Thymus (tissue), 11 donors: ENCODE measurements at regions not wholly inside any gene's neighbourhood (a gene's known extent, or its start where the extent isn't known, plus 50 kb on each side); places are given as distances from the start of the nearest gene placed in this dataset.

ENCODE experiments used
- DNase-seq, 9 donors: peaks; one replicate each; pipeline ENCODE4 v3.0.0-alpha.2; 2013; ENCODE audit warnings: low spot score in 9 of 9, low read depth in 6 of 9, missing footprints in 1 of 9
- H3K27ac ChIP-seq, 2 donors: one replicate each; pipeline ENCODE4 v1.5.1; 2013; ENCODE audit warnings: control low read depth in 1 of 2, low read depth in 1 of 2, low read length in 1 of 2, mild to moderate bottlenecking in 1 of 2, moderate library complexity in 1 of 2
- H3K27me3 ChIP-seq, 2 donors: one replicate each; pipeline ENCODE4 v1.5.1; 2013; ENCODE audit warnings: low read length in 1 of 2; ENCODE audit not compliant: control insufficient read depth in 2 of 2, insufficient read depth in 1 of 2
- H3K36me3 ChIP-seq, 2 donors: one replicate each; pipeline ENCODE4 v1.5.1; 2013; ENCODE audit warnings: low read length in 1 of 2, mild to moderate bottlenecking in 1 of 2, moderate library complexity in 1 of 2; ENCODE audit not compliant: control insufficient read depth in 2 of 2, insufficient read depth in 2 of 2
- H3K4me1 ChIP-seq, 2 donors: one replicate each; pipeline ENCODE4 v1.5.1; 2013; ENCODE audit warnings: low read length in 2 of 2; ENCODE audit not compliant: control insufficient read depth in 2 of 2, insufficient read depth in 2 of 2
- H3K4me3 ChIP-seq, 2 donors: one replicate each; pipeline ENCODE4 v1.5.1; 2013; ENCODE audit warnings: low read length in 2 of 2, control low read depth in 1 of 2, mild to moderate bottlenecking in 1 of 2
- H3K9me3 ChIP-seq, 2 donors: one replicate each; pipeline ENCODE4 v1.5.1; 2013; ENCODE audit warnings: low read length in 1 of 2, mild to moderate bottlenecking in 1 of 2; ENCODE audit not compliant: control insufficient read depth in 2 of 2, insufficient read depth in 1 of 2
- WGBS: extraction: QIAGEN DNeasy Blood & Tissue Kit; methylation state at CpG from one replicate; pipeline ENCODE4 v1.1.7; 2013; 5-methylcytosine and 5-hydroxymethylcytosine counted together
- donor health status: healthy.

DNA sequence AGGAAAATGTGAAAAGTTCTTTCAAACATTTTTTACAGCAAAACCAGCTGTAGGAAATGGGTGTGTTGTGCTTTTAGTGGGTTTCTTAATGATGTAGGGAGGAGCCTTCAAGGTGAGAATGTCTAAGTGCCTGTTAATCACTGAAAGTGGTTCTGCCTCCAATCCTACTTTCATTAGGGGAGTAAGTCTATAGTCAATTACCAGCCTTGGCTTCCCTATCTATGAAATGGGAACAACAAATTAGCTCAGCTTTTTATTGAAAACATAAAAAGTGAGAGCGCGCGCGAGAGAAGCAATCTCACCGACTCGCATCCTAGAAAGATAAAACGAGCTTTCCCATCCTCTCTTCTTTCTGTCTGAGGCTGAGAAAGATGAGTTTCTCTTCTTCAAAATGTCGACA is 140.0 kb upstream of the LHX5 start:
- H3K36me3 ChIP-seq = no peaks in the 10 kb centered on the region
- H3K9me3 ChIP-seq = no peaks in the 10 kb centered on the region
- H3K27ac ChIP-seq = no peak overlapping the region
- peaks cover 15 to 40% of the 10 kb centered on the region in 2 donors for H3K27me3 ChIP-seq
- H3K4me3 ChIP-seq = no peak overlapping the region
- H3K4me1 ChIP-seq = no peaks in the 10 kb centered on the region
- 73% methylated on average over 8 of the region's 8 CpGs for WGBS
- DNase-seq = no peak

DNA sequence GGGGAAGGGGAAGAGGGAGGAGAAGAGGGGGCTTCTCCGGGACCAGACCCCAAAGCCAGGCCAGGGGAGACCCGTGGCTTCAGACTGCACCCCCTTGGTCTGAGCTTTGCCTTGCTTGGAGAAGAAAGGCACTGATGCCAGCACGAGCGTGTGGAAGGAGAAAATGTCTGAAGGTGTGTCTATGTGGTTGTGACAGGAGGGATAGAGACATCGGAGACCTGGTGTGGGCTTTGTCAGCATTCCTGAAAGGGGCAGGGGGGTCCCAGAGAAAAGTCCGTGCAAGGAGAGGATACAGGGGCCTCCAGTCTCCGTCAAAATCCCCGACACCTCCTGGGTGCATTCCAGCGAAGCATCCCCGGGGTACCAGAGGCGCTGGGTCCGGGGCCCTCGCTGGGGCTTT is 139.0 kb upstream of the LHX5 start:
- no peaks in the 10 kb centered on the region for H3K9me3 ChIP-seq
- H3K27ac ChIP-seq = no peak overlapping the region
- no peak for DNase-seq
- H3K27me3 ChIP-seq = peaks cover 15 to 40% of the 10 kb centered on the region in 2 donors
- no peaks in the 10 kb centered on the region for H3K36me3 ChIP-seq
- no peaks in the 10 kb centered on the region for H3K4me1 ChIP-seq
- WGBS = 4% methylated on average over 13 of the region's 13 CpGs
- H3K4me3 ChIP-seq = no peak overlapping the region

- DNase-seq = no peak
- 11% methylated on average over 16 of the region's 16 CpGs for WGBS
- Histone ChIP-seq H3K36me3 (no peaks in the 10 kb centered on the region), H3K4me3 (no peak overlapping the region), H3K9me3 (no peaks in the 10 kb centered on the region), H3K27me3 (peaks cover 15 to 40% of the 10 kb centered on the region in 2 donors), H3K4me1 (no peaks in the 10 kb centered on the region), H3K27ac (no peak overlapping the region)
Observed at GRCh38 chr12:113609692-113610469, 138.2 kb upstream of the LHX5 start.

DNA sequence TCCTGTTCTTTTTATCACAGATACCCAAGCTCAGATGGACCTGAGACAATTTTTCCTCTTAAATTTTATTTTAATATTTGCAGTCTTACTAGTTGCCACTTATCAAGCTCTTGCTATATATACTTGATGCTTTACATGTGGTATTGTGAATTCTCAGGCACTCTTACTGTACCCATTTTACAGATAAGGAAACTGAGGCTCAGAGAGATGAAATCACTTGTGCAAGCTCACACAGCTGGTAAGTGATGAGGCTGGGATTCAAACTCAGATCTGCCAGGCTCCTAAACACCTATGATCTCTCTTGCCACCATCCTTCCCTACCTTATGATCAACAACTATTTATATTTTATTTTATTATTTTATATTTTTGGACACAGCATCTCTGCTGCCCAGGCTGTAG is 133.0 kb upstream of the LHX5 start:
- DNase-seq = no peak
- H3K27me3 ChIP-seq = peaks cover 0 to 6% of the 10 kb centered on the region in 2 donors
- no peaks in the 10 kb centered on the region for H3K9me3 ChIP-seq
- no peak overlapping the region for H3K27ac ChIP-seq
- no peaks in the 10 kb centered on the region for H3K4me1 ChIP-seq
- no peaks in the 10 kb centered on the region for H3K36me3 ChIP-seq
- H3K4me3 ChIP-seq = no peak overlapping the region

DNA sequence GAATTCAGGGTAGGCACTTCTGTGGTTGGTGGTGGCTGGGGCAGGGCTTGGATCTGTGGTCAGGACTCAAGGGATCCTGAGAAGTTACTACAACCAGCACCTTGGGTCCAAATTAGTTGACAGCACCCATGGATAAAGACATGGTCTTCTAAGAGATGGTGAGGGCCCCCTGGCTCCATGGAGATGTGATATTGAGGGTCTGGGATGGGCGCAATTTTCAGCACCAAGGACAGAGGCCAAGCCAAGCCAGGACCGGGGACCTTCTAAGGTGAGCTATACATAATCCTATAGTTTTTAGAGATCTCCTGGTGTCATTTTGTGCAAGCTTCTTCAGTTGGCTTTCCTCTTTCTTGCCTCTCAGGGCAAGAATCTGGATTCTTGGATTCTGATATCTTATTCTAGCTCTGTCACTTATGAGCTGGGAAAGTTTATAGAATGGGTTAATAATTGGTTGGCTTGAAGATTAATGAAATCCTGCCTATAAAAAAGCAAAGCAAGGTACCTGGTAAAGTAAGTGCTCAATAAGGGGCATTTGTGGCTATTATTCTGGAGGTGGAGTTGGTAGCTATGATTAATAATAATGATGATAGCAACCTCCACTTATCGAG is 130.1 kb upstream of the LHX5 start:
- Histone ChIP-seq H3K4me1 (no peaks in the 10 kb centered on the region), H3K27ac (no peak overlapping the region), H3K4me3 (no peak overlapping the region), H3K9me3 (no peaks in the 10 kb centered on the region), H3K36me3 (no peaks in the 10 kb centered on the region), H3K27me3 (no peaks in the 10 kb centered on the region)
- WGBS = 48% methylated on average over 3 of the region's 3 CpGs
- peak in 2 of 9 donors; percentile 5 to 7 for DNase-seq

DNA sequence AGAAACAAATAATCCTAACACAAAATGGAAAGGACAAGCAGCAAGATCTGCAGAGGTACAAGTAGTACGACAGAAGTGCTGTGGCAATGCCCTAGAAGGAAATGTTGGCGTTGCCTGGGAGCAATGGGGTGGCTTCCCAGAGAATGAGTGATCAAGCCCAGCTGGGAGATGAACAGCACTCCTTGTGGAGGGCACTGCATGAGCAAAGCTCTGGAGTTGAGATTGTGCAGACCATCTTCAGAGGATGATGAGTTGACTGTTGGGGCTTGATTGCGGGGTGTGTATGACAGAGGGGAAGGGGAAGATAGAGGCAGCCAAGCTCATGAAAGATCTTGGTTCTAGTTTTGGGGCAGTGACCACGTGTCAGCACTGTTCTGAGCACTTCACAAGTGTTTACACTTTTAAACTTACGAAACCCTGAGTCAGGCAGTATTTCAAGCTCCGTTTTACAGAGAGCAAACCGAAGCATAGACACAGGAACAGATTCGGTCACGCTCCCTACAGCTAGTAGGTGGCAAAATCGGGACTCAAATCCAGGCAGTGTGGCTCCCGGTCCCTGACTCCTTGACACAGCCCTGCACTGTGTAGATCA is 127.2 kb upstream of the LHX5 start:
- Histone ChIP-seq H3K27me3 (no peaks in the 10 kb centered on the region), H3K36me3 (no peaks in the 10 kb centered on the region), H3K4me3 (no peak overlapping the region), H3K9me3 (no peaks in the 10 kb centered on the region), H3K4me1 (no peaks in the 10 kb centered on the region), H3K27ac (no peak overlapping the region)
- no peak for DNase-seq
- 74% methylated on average over 11 of the region's 11 CpGs for WGBS

GRCh38 chr12:113594967-113595366 is 123.3 kb upstream of the LHX5 start:
- no peaks in the 10 kb centered on the region for H3K36me3 ChIP-seq
- no peak overlapping the region for H3K27ac ChIP-seq
- no peaks in the 10 kb centered on the region for H3K9me3 ChIP-seq
- no peaks in the 10 kb centered on the region for H3K4me1 ChIP-seq
- no peak for DNase-seq
- peaks cover 7 to 16% of the 10 kb centered on the region in 2 donors for H3K27me3 ChIP-seq
- 87% methylated on average over 2 of the region's 2 CpGs for WGBS
- H3K4me3 ChIP-seq = no peak overlapping the region

DNA sequence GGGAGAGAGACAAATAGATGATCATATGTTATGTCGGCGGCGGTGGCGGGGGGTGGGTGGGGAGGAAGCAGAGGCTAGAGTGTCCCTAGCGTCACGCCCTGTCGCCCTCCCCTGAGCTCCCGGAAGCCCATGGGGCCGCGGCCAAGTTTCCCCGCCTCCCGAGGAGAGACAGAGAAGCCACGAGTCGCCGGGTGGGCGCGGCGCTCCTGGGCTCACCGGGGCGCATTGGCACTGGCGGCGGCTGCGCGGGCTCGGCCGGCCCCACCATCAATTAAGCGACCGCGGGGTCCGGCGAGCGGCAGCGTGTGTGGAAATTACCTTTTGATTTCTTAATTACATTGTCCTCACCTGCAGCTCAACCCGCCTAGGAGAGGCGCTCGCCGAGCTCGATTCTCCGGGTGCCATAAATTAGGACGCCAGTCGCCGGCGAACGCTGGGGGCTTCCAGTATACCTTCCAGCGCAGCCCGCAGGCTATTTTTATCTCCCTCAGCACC is 119.9 kb upstream of the LHX5 start:
- Histone ChIP-seq H3K36me3 (no peaks in the 10 kb centered on the region), H3K9me3 (no peaks in the 10 kb centered on the region), H3K4me1 (no peaks in the 10 kb centered on the region), H3K27me3 (peaks cover 7 to 19% of the 10 kb centered on the region in 2 donors), H3K27ac (no peak overlapping the region), H3K4me3 (no peak overlapping the region)
- 2% methylated on average over 46 of the region's 46 CpGs for WGBS
- DNase-seq = peak in 2 of 9 donors; percentile 2 to 5

DNA sequence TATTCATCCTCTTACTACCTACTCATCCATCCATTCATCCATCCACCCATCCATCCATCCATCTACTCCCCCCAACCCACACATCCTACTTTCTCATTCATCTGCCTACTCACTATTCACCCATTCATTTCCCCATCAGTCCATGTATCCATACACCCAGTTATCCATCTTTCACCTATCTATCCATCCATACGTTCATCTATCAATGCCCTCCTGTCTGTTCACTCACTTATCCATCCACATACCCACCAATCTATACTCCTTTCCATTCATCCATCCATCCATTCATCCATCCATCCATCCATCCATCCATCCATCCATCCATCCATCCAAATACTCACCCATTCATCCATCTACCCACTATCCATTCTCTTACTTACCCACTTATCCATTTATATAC is 117.8 kb upstream of the LHX5 start:
- H3K4me1 ChIP-seq = no peaks in the 10 kb centered on the region
- WGBS = 87% methylated on average over 1 of the region's 1 CpG
- H3K4me3 ChIP-seq = no peak overlapping the region
- DNase-seq = no peak
- H3K27me3 ChIP-seq = peaks cover 7 to 19% of the 10 kb centered on the region in 2 donors
- H3K27ac ChIP-seq = no peak overlapping the region
- no peaks in the 10 kb centered on the region for H3K36me3 ChIP-seq
- H3K9me3 ChIP-seq = no peaks in the 10 kb centered on the region
